ENCODE measurements at regions not wholly inside any gene's neighbourhood (a gene's known extent, or its start where the extent isn't known, plus 50 kb on each side); places are given as distances from the start of the nearest gene placed in this dataset.

- H3K27ac Mint-ChIP-seq: no peak overlapping the region
- no peaks in the 10 kb centered on the region for H3K4me1 Mint-ChIP-seq (ENCODE audit: low read depth)
- no peaks in the 10 kb centered on the region for H3K27me3 Mint-ChIP-seq (ENCODE audit: low read depth)
- no peaks in the 10 kb centered on the region for H3K9me3 Mint-ChIP-seq
- no peak overlapping the region for H3K4me3 Mint-ChIP-seq
- no peaks in the 10 kb centered on the region for H3K36me3 Mint-ChIP-seq (ENCODE audit: low read depth)
Observed at GRCh38 chr11:92342034-92342720, 117.6 kb downstream of the FAT3 start.

- no peaks in the 10 kb centered on the region for H3K9me3 Mint-ChIP-seq
- no peak overlapping the region for H3K4me3 Mint-ChIP-seq
- no peak overlapping the region for H3K27ac Mint-ChIP-seq
- H3K4me1 Mint-ChIP-seq (ENCODE audit: low read depth): no peaks in the 10 kb centered on the region
- H3K27me3 Mint-ChIP-seq (ENCODE audit: low read depth): no peaks in the 10 kb centered on the region
- no peaks in the 10 kb centered on the region for H3K36me3 Mint-ChIP-seq (ENCODE audit: low read depth)
Observed at GRCh38 chr11:92342886-92343285, 118.3 kb downstream of the FAT3 start.

DNA sequence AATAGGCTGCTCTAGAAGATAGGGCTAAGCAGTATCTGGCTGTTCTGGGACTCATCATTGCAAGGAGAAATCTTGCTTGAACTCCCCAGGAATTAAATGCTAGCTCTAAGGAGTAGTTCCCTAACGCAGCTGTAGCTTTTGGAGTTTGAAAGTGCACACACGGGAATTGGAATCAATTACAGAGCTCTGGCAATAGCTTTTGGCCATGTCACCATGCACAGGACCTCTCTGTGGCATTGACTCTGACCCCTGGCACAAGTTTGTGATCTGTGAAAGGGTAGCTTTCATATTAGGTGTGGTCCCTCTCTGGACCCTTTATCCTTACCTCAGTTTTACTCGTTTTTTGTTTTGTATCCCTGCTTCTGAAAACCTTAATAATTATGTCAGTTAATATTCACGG, 121.6 kb downstream of the FAT3 start:
- Mint-ChIP-seq H3K9me3 (no peaks in the 10 kb centered on the region), H3K27ac (no peak overlapping the region), H3K27me3 (ENCODE audit: low read depth) (no peaks in the 10 kb centered on the region), H3K36me3 (ENCODE audit: low read depth) (no peaks in the 10 kb centered on the region), H3K4me1 (ENCODE audit: low read depth) (no peaks in the 10 kb centered on the region), H3K4me3 (no peak overlapping the region)

DNA sequence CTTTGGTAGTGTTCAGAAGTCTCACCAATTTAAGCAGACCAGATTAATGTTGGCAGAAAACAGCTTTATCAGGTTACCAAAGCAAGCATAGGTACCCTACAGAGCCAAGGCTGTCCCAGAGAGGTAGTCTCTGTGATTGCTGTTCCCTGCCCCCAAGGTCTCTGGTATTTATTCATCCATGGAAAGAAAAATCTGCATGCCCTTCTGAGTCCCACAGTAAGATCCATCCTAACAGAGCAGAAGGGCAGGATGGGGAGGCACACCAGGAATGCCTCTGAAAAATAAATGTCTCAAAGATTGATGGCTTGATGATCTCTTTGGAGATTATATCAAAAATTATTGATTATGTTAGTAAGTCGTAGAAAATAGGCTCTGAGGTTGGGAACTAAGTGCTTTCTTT, 122.8 kb downstream of the FAT3 start:
- Mint-ChIP-seq H3K27ac (no peak overlapping the region), H3K27me3 (ENCODE audit: low read depth) (no peaks in the 10 kb centered on the region), H3K9me3 (peaks cover 3% of the 10 kb centered on the region), H3K4me3 (no peak overlapping the region), H3K36me3 (ENCODE audit: low read depth) (no peaks in the 10 kb centered on the region), H3K4me1 (ENCODE audit: low read depth) (no peaks in the 10 kb centered on the region)

- H3K36me3 Mint-ChIP-seq (ENCODE audit: low read depth): no peaks in the 10 kb centered on the region
- H3K4me3 Mint-ChIP-seq: no peak overlapping the region
- H3K27me3 Mint-ChIP-seq (ENCODE audit: low read depth): no peaks in the 10 kb centered on the region
- no peaks in the 10 kb centered on the region for H3K4me1 Mint-ChIP-seq (ENCODE audit: low read depth)
- no peak overlapping the region for H3K27ac Mint-ChIP-seq
- H3K9me3 Mint-ChIP-seq: peaks cover 3% of the 10 kb centered on the region
Observed at GRCh38 chr11:92349486-92350156, 125.0 kb downstream of the FAT3 start.

DNA sequence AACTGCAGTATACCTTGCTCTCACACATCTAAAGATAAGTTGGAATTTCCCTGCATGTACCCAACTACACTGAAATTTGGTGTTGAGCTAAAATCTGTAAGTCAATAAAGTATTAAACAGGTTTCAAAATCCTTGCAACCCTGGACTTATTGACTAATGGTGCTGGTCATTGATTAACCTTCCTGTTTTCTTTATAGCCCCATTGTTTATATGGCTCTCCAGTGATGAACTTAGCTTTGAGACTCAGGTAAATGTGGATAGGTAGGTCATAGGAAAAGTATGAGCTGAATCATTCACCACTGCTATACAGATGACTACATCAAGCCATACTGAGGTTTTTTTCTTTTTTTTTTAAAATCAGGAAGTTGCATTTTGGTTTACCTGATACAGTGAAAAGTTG, 132.7 kb downstream of the FAT3 start:
- Mint-ChIP-seq H3K4me1 (ENCODE audit: low read depth) (no peaks in the 10 kb centered on the region), H3K4me3 (no peak overlapping the region), H3K9me3 (no peaks in the 10 kb centered on the region), H3K36me3 (ENCODE audit: low read depth) (no peaks in the 10 kb centered on the region), H3K27ac (no peak overlapping the region), H3K27me3 (ENCODE audit: low read depth) (no peaks in the 10 kb centered on the region)

DNA sequence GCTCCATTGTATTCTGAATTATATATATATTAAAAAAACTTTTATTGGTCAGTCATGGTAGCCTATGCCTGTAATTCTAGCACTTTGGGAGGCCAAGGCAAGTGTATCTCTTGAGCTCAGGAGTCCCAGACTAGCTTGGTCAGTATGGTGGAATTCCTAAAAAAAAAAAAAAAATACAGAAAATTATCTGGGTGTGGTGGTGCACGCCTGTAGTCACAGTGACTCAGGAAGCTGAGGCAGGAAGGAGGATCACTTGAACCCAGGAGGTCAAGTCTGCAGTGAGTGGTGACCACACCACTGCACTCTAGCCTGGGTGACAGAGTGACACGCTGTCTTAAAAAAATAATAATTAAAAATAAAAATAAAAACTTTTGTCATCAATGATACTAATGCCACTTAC, 133.2 kb downstream of the FAT3 start:
- H3K27ac Mint-ChIP-seq: no peak overlapping the region
- no peaks in the 10 kb centered on the region for H3K4me1 Mint-ChIP-seq (ENCODE audit: low read depth)
- no peak overlapping the region for H3K4me3 Mint-ChIP-seq
- H3K36me3 Mint-ChIP-seq (ENCODE audit: low read depth): no peaks in the 10 kb centered on the region
- no peaks in the 10 kb centered on the region for H3K9me3 Mint-ChIP-seq
- no peaks in the 10 kb centered on the region for H3K27me3 Mint-ChIP-seq (ENCODE audit: low read depth)

DNA sequence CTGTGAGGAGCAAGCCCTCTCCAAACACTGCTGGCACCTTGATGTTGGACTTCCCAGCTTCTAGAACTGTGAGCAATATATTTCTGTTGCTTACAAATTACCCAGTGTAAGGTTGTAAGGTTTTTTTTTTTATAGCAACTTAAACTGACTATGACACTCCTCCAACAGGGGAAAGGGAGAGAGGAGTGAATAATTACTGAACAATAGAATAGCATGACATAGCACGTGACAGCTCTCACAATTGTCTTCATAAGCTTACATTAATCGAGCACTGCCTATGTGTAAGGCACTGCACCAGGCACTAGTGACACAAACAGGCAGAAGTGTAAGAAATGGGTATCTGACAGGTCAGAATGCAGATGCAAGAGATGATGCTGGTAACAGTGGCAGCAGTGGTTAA, 136.9 kb downstream of the FAT3 start:
- H3K4me3 Mint-ChIP-seq: no peak overlapping the region
- H3K36me3 Mint-ChIP-seq (ENCODE audit: low read depth): no peaks in the 10 kb centered on the region
- H3K4me1 Mint-ChIP-seq (ENCODE audit: low read depth): no peaks in the 10 kb centered on the region
- no peak overlapping the region for H3K27ac Mint-ChIP-seq
- no peaks in the 10 kb centered on the region for H3K27me3 Mint-ChIP-seq (ENCODE audit: low read depth)
- no peaks in the 10 kb centered on the region for H3K9me3 Mint-ChIP-seq

GRCh38 chr11:92362989-92363388, 138.4 kb downstream of the FAT3 start:
- Mint-ChIP-seq H3K9me3 (no peaks in the 10 kb centered on the region), H3K4me3 (no peak overlapping the region), H3K4me1 (ENCODE audit: low read depth) (no peaks in the 10 kb centered on the region), H3K36me3 (ENCODE audit: low read depth) (no peaks in the 10 kb centered on the region), H3K27me3 (ENCODE audit: low read depth) (no peaks in the 10 kb centered on the region), H3K27ac (no peak overlapping the region)

DNA sequence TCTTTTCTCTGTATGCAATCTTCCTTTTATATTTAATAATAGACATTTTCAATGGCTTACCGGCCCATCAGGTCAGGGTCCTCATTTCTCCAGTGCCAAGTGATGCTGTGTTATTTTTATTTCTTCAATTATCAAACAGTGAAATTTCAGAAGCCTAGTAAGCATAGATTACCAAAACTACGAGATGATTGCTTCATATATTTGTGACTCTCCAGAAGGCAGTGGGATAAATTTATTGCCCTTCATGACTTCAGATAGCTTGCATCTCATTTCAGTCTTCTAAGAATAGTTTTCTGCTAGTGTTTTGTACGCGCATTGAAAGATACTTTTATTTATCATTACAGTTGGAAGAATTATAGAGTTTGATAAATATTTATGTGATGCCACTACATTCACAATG, 139.6 kb downstream of the FAT3 start:
- Mint-ChIP-seq H3K9me3 (no peaks in the 10 kb centered on the region), H3K27ac (no peak overlapping the region), H3K27me3 (ENCODE audit: low read depth) (no peaks in the 10 kb centered on the region), H3K4me1 (ENCODE audit: low read depth) (no peaks in the 10 kb centered on the region), H3K36me3 (ENCODE audit: low read depth) (no peaks in the 10 kb centered on the region), H3K4me3 (no peak overlapping the region)

DNA sequence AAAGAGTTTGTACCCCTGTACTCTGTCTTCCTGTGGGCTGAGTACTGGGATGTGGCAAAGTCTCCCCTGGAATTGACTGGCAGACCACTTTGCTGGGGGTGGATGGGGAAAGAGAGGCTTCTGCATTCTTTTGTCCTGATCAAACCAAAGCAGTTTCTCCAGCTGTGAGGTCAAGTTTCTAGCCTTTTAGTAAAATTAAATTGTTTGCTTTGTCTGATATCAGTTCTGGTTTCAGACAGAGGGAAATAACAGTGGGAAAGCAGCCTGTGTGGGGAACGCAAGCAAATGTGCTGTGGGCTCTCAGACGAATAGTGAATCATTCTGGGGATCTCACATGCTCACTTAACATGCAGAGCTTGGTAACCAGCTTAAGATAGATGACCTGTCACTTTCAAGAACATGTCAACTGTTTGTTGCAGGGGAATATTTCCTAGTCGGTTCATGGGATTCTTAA, 151.6 kb downstream of the FAT3 start:
- H3K4me1 Mint-ChIP-seq (ENCODE audit: low read depth): no peaks in the 10 kb centered on the region
- H3K27ac Mint-ChIP-seq: no peak overlapping the region
- no peaks in the 10 kb centered on the region for H3K9me3 Mint-ChIP-seq
- H3K4me3 Mint-ChIP-seq: no peak overlapping the region
- H3K36me3 Mint-ChIP-seq (ENCODE audit: low read depth): no peaks in the 10 kb centered on the region
- H3K27me3 Mint-ChIP-seq (ENCODE audit: low read depth): no peaks in the 10 kb centered on the region

DNA sequence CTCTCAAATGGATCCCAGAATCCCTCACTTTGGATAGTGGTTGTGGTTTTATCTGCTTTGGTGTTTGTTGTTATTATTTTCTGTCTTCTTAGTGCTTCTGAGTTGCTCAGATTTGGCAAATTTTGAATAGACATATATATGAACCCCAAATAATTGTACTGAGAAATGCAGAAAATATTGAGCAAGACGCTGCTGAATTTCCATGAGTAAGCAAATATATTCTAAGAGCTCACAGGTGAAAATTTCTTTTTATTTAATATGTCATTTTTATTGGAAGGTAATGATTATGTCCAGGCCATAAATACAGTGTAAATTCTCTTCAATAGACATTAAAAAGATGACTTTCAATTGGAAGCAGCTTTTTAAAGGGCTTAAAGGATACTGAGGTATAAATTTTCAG, 152.1 kb downstream of the FAT3 start:
- Mint-ChIP-seq H3K27me3 (ENCODE audit: low read depth) (no peaks in the 10 kb centered on the region), H3K4me1 (ENCODE audit: low read depth) (no peaks in the 10 kb centered on the region), H3K9me3 (no peaks in the 10 kb centered on the region), H3K27ac (no peak overlapping the region), H3K4me3 (no peak overlapping the region), H3K36me3 (ENCODE audit: low read depth) (no peaks in the 10 kb centered on the region)

DNA sequence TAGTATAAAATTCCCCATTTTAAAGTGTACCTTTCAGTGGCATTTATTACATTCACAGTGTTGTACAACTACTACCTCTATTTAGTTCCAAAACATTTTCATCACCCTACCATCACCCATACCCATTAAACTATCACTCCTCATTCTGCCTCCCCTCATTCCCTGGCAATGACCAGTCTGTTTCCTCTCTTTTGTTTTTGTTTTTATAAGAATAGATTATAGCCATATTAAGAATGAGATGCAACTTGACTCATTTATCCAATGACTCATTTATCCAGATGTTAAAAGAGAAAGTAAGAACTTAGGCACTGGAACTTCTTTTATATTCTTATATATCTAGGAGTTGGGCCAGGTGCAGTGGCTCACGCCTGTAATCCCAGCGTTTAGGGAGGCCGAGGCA, 156.3 kb downstream of the FAT3 start:
- Mint-ChIP-seq H3K9me3 (no peaks in the 10 kb centered on the region), H3K27ac (no peak overlapping the region), H3K36me3 (ENCODE audit: low read depth) (no peaks in the 10 kb centered on the region), H3K4me3 (no peak overlapping the region), H3K4me1 (ENCODE audit: low read depth) (no peaks in the 10 kb centered on the region), H3K27me3 (ENCODE audit: low read depth) (no peaks in the 10 kb centered on the region)

GRCh38 chr11:92382311-92382710, 157.7 kb downstream of the FAT3 start:
- Mint-ChIP-seq H3K4me3 (no peak overlapping the region), H3K4me1 (ENCODE audit: low read depth) (no peaks in the 10 kb centered on the region), H3K27me3 (ENCODE audit: low read depth) (no peaks in the 10 kb centered on the region), H3K36me3 (ENCODE audit: low read depth) (no peaks in the 10 kb centered on the region), H3K9me3 (no peaks in the 10 kb centered on the region), H3K27ac (no peak overlapping the region)

- Mint-ChIP-seq H3K27me3 (ENCODE audit: low read depth) (no peaks in the 10 kb centered on the region), H3K4me3 (no peak overlapping the region), H3K4me1 (ENCODE audit: low read depth) (no peaks in the 10 kb centered on the region), H3K27ac (no peak overlapping the region), H3K9me3 (no peaks in the 10 kb centered on the region), H3K36me3 (ENCODE audit: low read depth) (no peaks in the 10 kb centered on the region)
Observed at GRCh38 chr11:92383430-92383829, 158.8 kb downstream of the FAT3 start.
